Fibroblast of lung (primary cell): ENCODE measurements at regions not wholly inside any gene's neighbourhood (a gene's known extent, or its start where the extent isn't known, plus 50 kb on each side); places are given as distances from the start of the nearest gene placed in this dataset.

Source experiments
- CTCF ChIP-seq, 2 donors: IDR thresholded peaks in 1 of 2; conservative IDR thresholded peaks in 1 of 2; 1 replicate in 1 of 2; 2 replicates in 1 of 2; pipeline ENCODE4 v1.5.1; 2011 to 2012; ENCODE audit warnings: low read length in 2 of 2, control low read depth in 1 of 2, inconsistent platforms in 1 of 2, low read depth in 1 of 2, mild to moderate bottlenecking in 1 of 2
- EZH2 ChIP-seq: IDR thresholded peaks from 2 replicates; pipeline ENCODE4 v1.5.1; 2012; ENCODE audit warnings: low read length, control low read depth, mild to moderate bottlenecking; ENCODE audit errors: missing control alignments

- no peak for TF ChIP-seq CTCF (conservative IDR thresholded peaks at IDR 0.05 in 1 of 2, IDR thresholded peaks at IDR 0.05 in 1 of 2; ENCODE audit: low read depth in 1 of 2, low read length in 2 of 2)
- no peak for TF ChIP-seq EZH2
These were observed 618.6 kb downstream of the ZWINT start for GRCh38 chr10:55742487-55742886.
